AG09309 (cell line): ENCODE measurements at regions not wholly inside any gene's neighbourhood (a gene's known extent, or its start where the extent isn't known, plus 50 kb on each side); places are given as distances from the start of the nearest gene placed in this dataset.

Experiments
- DNase-seq: peaks from one replicate; pipeline ENCODE4 v3.0.0-alpha.2; 2010; ENCODE audit warnings: low read depth
- H3K4me3 ChIP-seq: 2 replicates; pipeline ENCODE4 v1.5.1; 2011; ENCODE audit warnings: mild to moderate bottlenecking, low read depth, low read length, moderate library complexity; ENCODE audit not compliant: control insufficient read depth
- TF ChIP-seq, protein P1 (sequence below): IDR thresholded peaks from 2 replicates; pipeline ENCODE4 v1.5.1; 2011; ENCODE audit warnings: mild to moderate bottlenecking, low read depth, low read length, inconsistent platforms; ENCODE audit not compliant: insufficient read depth, control insufficient read depth; ENCODE audit errors: missing control alignments

DNA sequence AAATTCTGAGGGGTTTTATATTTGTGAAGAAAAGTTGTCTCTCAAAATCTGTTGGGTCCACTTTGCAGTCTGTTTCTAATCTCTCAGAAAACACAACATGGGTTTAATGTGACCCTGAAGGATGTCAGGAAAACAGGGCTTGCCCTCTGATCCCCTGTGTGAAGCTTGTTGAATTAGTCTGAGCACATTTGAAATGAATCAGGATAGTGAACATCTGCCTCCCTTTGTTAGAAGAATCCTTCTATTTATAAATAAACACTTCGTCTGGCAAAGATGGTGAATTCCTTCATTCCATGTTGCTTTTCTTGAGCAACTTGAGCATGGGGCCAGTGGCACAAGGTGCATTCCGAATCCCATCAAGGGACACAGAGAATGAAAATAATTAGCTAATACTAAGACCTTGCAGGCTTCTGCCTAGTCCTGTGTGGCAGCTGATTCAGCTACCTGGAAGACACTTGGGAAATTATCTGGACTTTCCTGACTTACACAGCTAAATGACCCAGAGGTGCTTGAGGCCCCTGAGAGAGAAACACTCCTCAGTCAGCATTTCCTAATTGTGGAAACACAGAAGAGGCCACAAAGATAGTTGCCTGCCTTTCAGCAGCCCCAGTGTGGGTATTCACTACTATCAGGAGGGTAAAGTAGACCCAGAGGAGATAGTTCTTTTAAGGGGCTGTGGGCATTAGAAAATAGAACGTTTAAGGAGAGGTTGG lies 305.5 kb downstream of the C7orf25 start:
- H3K4me3 ChIP-seq: no peak overlapping the region
- TF ChIP-seq, protein P1, sequence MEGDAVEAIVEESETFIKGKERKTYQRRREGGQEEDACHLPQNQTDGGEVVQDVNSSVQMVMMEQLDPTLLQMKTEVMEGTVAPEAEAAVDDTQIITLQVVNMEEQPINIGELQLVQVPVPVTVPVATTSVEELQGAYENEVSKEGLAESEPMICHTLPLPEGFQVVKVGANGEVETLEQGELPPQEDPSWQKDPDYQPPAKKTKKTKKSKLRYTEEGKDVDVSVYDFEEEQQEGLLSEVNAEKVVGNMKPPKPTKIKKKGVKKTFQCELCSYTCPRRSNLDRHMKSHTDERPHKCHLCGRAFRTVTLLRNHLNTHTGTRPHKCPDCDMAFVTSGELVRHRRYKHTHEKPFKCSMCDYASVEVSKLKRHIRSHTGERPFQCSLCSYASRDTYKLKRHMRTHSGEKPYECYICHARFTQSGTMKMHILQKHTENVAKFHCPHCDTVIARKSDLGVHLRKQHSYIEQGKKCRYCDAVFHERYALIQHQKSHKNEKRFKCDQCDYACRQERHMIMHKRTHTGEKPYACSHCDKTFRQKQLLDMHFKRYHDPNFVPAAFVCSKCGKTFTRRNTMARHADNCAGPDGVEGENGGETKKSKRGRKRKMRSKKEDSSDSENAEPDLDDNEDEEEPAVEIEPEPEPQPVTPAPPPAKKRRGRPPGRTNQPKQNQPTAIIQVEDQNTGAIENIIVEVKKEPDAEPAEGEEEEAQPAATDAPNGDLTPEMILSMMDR: no peak

GRCh38 chr7:42605406-42606192 lies 306.3 kb downstream of the C7orf25 start:
- TF ChIP-seq, protein P1: no peak
- DNase-seq: no peak
- H3K4me3 ChIP-seq: no peak overlapping the region

More for the DNA sequence above, 305.5 kb downstream of the C7orf25 start:
- DNase-seq: no peak

GRCh38 chr7:42603496-42603895 lies 308.4 kb downstream of the C7orf25 start:
- H3K4me3 ChIP-seq: no peak overlapping the region
- TF ChIP-seq, protein P1: no peak
- no peak for DNase-seq

DNA sequence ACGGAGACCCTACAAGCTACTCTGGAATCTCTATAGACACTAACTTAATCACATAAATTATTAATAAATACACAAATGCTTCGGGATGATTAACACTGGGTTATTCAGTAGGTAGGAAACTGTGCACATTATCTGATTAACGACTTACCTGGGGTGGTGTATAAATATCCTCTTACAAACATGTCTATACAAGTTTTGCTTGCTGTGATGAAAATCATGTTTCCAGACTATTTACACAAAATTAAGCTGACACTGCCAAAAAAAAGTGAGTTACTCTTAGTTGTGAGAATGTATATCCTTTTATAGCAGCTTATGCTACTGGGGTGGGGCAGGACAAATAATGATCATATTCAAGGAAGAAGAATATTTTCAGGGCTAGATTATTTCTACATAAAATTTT lies 314.6 kb downstream of the C7orf25 start:
- no peak for DNase-seq

GRCh38 chr7:42596737-42597136 lies 315.1 kb downstream of the C7orf25 start:
- TF ChIP-seq, protein P1: no peak
- no peak overlapping the region for H3K4me3 ChIP-seq
- no peak for DNase-seq

More for the DNA sequence above, 314.6 kb downstream of the C7orf25 start:
- TF ChIP-seq, protein P1: no peak
- no peak overlapping the region for H3K4me3 ChIP-seq

DNA sequence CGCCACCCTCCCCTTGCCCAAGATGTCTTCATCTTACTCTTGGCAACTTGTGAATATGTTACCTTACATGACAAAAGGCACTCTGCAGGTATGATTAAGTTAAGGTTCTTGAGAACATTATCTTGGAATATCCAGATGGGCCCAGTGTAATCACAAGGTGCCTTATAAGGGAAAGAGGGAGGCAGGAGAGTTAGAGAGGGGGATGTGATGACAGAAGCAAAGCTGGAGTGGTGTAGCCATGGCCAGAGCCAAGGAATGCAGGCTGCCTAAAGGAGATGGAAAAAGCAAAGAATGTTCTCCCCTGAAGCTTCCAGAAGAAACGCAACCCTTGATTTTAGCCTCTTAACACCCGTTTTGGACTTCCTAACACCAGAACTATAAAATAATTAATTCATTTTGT lies 318.0 kb downstream of the C7orf25 start:
- H3K4me3 ChIP-seq: no peak overlapping the region
- DNase-seq: no peak
- TF ChIP-seq, protein P1: no peak
